HG03025 (cell line): ENCODE measurements at regions not wholly inside any gene's neighbourhood (a gene's known extent, or its start where the extent isn't known, plus 50 kb on each side); places are given as distances from the start of the nearest gene placed in this dataset.

Source experiments
- ATAC-seq: cut with Tn5 transposase; IDR thresholded peaks from one replicate; pipeline ENCODE4 v1.9.1; 2021; ENCODE audit warnings: mild to moderate bottlenecking, moderate library complexity; ENCODE audit not compliant: unreplicated experiment, low FRiP score

DNA sequence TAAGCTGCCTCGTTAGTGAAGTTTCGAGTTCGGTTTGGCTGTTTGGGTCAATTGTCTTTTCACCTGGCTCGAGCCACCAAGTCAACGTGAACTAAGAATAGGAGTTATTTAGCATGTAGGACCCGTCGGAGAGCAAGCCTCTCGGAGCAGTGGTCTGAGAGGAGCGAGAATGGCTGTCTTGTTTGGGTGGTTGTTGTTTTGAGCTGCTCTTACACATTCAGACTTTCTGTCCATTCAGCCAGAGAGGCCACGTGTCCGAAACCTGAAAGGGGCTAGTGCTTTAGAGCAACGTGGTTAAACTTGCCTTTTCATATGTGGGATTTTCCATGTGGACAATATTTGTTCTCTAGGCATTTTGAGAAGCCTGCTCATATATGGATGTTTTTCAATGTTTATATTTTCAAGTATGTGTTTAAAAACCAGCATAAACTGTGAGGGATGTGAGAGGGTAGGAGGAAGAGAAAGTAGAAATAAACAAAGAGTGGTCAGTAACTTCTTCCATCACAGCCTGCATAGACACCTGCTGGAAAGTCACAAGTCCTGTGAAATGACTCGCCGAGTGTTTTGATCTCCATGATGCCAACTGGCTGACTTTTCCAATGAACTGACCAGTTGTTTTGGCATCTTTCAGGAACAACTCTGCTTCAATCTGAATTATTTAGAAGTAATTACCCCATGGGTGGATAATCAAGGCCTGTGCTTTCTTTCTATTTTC is 221.0 kb downstream of the ASCL1 start:
- no peak for ATAC-seq

DNA sequence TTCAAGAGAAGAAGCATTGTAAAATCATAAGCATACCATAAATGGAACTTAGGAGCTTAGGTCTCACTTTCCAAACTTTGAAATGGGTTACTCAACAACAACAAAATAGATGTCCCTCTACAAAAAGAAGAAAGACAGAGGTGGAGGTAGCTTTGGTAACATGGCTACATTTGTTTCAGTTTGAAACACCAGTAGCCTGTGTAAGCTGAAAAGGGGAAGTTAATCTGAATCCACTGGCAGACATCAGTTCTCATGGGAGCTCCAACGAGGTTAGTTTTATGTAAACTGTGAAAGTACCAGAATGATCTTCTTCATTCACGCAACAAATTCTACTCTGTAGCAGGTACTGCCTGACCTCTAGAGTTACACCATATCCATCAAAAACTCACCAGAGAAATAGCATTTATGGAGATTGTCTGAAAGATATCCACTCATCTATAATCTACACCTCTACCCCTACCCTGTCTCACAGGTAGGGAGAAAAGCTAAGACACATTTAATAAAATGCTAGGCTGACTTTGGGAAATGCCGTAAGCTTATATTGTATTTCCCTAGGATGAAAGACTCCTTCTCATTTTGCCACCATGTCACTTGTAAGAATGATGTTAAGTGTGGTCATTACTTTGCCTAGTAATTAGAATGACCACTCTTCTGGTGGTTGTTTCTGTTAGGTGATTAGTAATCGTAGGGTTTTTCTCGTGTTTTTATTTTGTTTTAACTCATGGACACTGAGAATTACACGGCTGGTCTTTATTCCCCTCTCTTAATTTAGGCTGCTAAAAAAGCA is 224.1 kb downstream of the ASCL1 start:
- no peak for ATAC-seq

DNA sequence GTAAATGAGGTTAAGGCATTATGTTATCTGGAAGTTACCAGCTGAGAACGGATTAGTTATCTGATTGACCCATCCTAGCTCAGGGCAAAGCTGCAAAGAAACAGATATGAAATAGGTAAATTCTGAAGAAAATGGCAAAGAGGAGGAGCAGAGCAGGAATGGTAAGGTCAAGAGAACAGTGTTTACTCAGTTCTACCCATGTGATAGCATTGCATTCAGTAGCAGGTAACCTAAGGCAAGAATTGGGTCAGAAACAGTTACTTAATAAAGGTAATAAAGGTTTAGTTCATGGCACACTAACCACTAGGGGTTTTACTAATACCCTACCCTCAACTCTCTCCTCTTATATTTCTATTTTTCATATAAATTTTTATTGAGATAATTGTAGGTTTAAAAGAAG is 224.8 kb downstream of the ASCL1 start:
- ATAC-seq = no peak

DNA sequence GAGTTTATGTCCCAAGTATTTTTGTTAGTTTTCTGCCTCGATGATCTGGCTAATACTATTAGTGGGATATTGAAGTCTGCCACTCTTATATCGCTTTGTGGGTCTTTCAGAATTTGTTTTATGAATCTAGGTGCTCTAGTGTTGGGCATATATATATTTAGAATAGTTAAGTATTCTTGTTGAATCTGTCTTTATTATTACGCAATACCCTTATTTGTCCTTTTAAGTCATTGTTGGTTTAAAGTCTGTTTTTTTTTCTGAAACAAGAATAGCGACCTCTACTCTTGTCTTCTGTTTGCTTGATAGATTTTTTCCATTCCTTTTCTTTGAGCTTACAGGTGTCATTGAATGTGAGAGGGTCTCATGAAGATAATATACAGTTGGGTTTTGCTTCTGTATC is 239.0 kb downstream of the ASCL1 start:
- ATAC-seq = no peak

DNA sequence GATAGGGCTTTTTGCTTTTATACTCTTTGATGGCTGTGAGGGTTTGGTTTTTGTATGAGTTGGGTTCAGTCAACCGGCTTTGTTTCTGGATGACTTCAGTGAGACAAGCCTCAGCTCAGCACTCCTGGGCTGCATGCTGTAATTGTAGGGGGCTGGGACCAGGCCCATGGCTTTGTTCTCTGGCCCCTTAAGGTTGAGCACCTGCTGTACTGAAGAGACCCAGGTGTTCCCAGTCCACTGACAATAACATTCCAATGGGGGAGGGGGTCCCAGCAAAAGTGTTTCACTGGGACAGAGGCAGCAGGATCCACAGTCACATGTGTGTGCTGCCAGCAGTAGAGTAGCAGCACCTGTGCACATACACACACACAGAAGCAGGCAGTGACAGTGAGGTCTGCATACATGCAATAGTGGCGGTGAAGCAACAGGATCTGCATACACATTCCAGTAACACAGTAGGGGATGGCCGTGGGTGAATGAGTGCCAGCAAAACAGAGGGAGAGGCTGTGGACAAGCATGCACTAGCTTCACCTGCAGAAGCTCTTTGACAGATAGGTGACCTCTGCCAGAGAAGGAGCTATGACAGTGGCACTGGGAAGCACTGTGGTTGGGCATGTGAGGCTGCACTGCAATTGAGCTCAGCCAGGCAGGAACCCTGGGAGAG is 240.4 kb downstream of the ASCL1 start:
- ATAC-seq = no peak

DNA sequence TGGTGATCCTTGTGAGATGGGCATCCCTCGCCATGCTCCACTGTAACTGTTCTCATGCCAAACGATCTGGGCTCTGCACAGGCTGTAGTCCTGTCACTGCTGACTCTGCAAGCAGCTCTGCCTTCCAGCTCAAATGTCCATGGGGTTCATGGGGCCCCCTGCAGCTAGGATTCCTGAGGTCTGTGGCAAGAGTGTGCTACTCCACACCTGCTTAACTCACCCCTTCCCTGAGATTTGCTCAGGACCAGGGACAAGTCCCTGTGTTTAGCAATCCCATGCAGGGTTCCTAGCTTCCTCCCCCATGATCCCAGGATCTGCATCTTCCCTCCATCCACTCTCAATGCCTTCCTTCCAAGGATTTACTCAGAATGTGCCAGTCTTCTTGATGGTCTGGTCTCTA is 241.0 kb downstream of the ASCL1 start:
- no peak for ATAC-seq

- ATAC-seq = no peak
These were observed 248.4 kb downstream of the ASCL1 start for GRCh38 chr12:103205906-103206305.

GRCh38 chr12:103207936-103208335 is 250.5 kb downstream of the ASCL1 start:
- no peak for ATAC-seq

GRCh38 chr12:103241184-103241583 is 254.6 kb downstream of the C12orf42 start:
- no peak for ATAC-seq

- ATAC-seq = no peak
These were observed 251.2 kb downstream of the C12orf42 start for GRCh38 chr12:103244596-103244995.

- ATAC-seq = no peak
These were observed 248.2 kb downstream of the C12orf42 start for GRCh38 chr12:103247531-103247930.

- ATAC-seq = no peak
These were observed 246.2 kb downstream of the C12orf42 start for GRCh38 chr12:103249607-103250006.

GRCh38 chr12:103250487-103250886 is 245.3 kb downstream of the C12orf42 start:
- no peak for ATAC-seq
